ENCODE measurements at regions not wholly inside any gene's neighbourhood (a gene's known extent, or its start where the extent isn't known, plus 50 kb on each side); places are given as distances from the start of the nearest gene placed in this dataset.

GRCh38 chr3:150259526-150260397 is 148.3 kb upstream of the TSC22D2 start (continued):
- TF ChIP-seq REST (IDR thresholded peaks at IDR 0.05) (no peak), RAD21 (conservative IDR thresholded peaks at IDR 0.05 in 1 of 2, IDR thresholded peaks at IDR 0.05 in 1 of 2) (no peak), FOXS1 (CRISPR knock-in tag; IDR thresholded peaks at IDR 0.05) (no peak), TFCP2L1 (CRISPR knock-in tag; IDR thresholded peaks at IDR 0.05) (no peak), EHMT2 (IDR thresholded peaks at IDR 0.05; ENCODE audit: low read depth) (no peak), ZNF302 (CRISPR knock-in tag; IDR thresholded peaks at IDR 0.05) (no peak), KDM5A (IDR thresholded peaks at IDR 0.05) (no peak), ZFP36 (IDR thresholded peaks at IDR 0.05; ENCODE audit: borderline replicate concordance, partially characterized antibody) (no peak)

- no peak for ATAC-seq
- Histone ChIP-seq H3K4me3 (no peak overlapping the region), H3K27ac (no peak overlapping the region), H3K4me2 (no peak overlapping the region), H3K4me1 (0 out of 3 replicates have a peak, but pooled peaks cover 3% of the 10 kb centered on the region), H3K9me3 (no peaks in the 10 kb centered on the region)
- POLR2A ChIA-PET, result no interaction called here
- 85% methylated on average over 5 of the region's 5 CpGs for whole genome bisulfite sequencing (ENCODE audit: missing lambda C conversion rate)
- TF ChIP-seq CHD2 (IDR thresholded peaks at IDR 0.05; ENCODE audit: low read length, partially characterized antibody) (no peak), TFCP2L1 (CRISPR knock-in tag; IDR thresholded peaks at IDR 0.05) (no peak), ZFP36 (IDR thresholded peaks at IDR 0.05; ENCODE audit: borderline replicate concordance, partially characterized antibody) (no peak), REST (IDR thresholded peaks at IDR 0.05) (no peak), HES2 (IDR thresholded peaks at IDR 0.05) (no peak), HOXA7 (CRISPR knock-in tag; IDR thresholded peaks at IDR 0.05) (no peak)
- no peak for FAIRE-seq
- CTCF ChIA-PET, result interaction anchor here (1.0 to 2.1 kb wide), 2 partner anchors 18 to 29 kb away, joined by 3 to 7 read pairs; no protein-coding TSS in a partner anchor
- no peak for DNase-seq (ENCODE audit: low read depth in 1 of 2, low spot score in 1 of 2)
These were observed 151.3 kb upstream of the TSC22D2 start for GRCh38 chr3:150256782-150257181.

GRCh38 chr3:150256318-150256717 is 151.8 kb upstream of the TSC22D2 start:
- no peak for TF ChIP-seq HEYL (CRISPR knock-in tag; IDR thresholded peaks at IDR 0.05)
- CTCF ChIA-PET, result interaction anchor here (2.1 kb wide), 1 partner anchor 18 kb away, joined by 7 read pairs; no protein-coding TSS in a partner anchor

More at GRCh38 chr3:150256318-150256717, 151.8 kb upstream of the TSC22D2 start:
- no peak for ATAC-seq
- WGBS (ENCODE audit: missing lambda C conversion rate), result 13% methylated on average over 1 of the region's 1 CpG
- no peak for FAIRE-seq
- no peak for DNase-seq (ENCODE audit: low read depth in 1 of 2, low spot score in 1 of 2)
- Histone ChIP-seq H3K9me3 (no peaks in the 10 kb centered on the region), H3K4me3 (no peak overlapping the region), H3K27ac (no peak overlapping the region), H3K4me2 (no peak overlapping the region), H3K4me1 (0 out of 3 replicates have a peak, but pooled peaks cover 3% of the 10 kb centered on the region)
- POLR2A ChIA-PET, result no interaction called here

Data from A549 (cell line).